Astrocyte (in vitro differentiated cells and primary cell): ENCODE measurements at regions not wholly inside any gene's neighbourhood (a gene's known extent, or its start where the extent isn't known, plus 50 kb on each side); places are given as distances from the start of the nearest gene placed in this dataset.

Source experiments
- CTCF ChIP-seq: IDR thresholded peaks from 2 replicates; pipeline ENCODE4 v1.5.1; 2011; ENCODE audit warnings: low read depth, mild to moderate bottlenecking, inconsistent platforms, low read length, moderate library complexity; ENCODE audit not compliant: insufficient read depth
- EZH2 ChIP-seq: IDR thresholded peaks from 2 replicates; pipeline ENCODE4 v1.6.1; 2012; ENCODE audit warnings: mild to moderate bottlenecking, low read length, inconsistent platforms; ENCODE audit not compliant: insufficient read depth

DNA sequence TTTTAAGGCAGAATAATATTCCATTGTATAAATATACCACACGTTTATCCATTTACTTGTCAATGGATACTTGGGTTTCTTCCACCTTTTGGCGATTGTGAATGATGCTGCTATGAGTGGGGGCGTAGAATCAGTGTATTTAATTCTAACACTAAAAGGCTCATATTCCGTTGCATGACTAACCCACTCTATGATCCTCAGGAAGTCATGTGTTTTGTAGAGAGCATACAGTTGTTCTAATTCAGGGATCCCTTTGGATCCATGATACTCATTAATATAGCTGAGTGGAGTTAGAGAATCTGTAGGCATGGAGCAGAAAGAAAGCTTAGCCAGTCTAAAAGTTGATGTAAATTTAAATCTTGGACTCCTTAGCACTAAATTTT, 74.2 kb upstream of the TMEM170B start:
- TF ChIP-seq EZH2 (no peak), CTCF (no peak)
